ENCODE measurements at regions not wholly inside any gene's neighbourhood (a gene's known extent, or its start where the extent isn't known, plus 50 kb on each side); places are given as distances from the start of the nearest gene placed in this dataset.

DNA sequence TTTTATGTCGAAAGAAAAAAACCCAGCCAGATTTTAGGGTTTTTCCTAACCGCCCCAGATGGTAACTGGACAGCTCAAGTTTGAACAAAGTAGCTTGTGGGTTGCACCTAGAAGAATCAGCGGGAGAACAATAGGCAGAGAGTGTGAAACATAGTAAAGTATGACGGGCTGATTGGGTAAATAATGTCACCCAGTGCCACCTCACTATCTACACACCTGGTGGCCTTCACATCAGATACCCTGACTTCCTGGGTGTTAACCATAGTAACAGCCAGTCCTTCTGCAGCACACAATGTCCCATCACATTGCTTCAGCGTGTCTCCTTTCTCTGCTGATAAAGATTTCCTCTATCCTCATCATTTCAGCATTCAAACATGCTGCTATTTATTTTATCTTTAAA is 159.1 kb upstream of the HS3ST1 start:
- Histone ChIP-seq H3K4me1 (ENCODE audit: control insufficient read depth, insufficient read depth, low read length, poor library complexity, severe bottlenecking) (no peaks in the 10 kb centered on the region), H3K27ac (ENCODE audit: insufficient read depth, low read length, poor library complexity, severe bottlenecking) (no peak overlapping the region), H3K4me3 (ENCODE audit: insufficient read depth, low read depth, low read length, poor library complexity, severe bottlenecking) (no peak overlapping the region), H3K9me3 (ENCODE audit: control insufficient read depth, low read length) (no peaks in the 10 kb centered on the region), H3K36me3 (ENCODE audit: control insufficient read depth, insufficient read depth, low read length) (no peaks in the 10 kb centered on the region), H3K27me3 (replicated peaks; ENCODE audit: control insufficient read depth, insufficient read depth, low read length, poor library complexity, severe bottlenecking) (no peaks in the 10 kb centered on the region)
- DNase-seq: no peak

DNA sequence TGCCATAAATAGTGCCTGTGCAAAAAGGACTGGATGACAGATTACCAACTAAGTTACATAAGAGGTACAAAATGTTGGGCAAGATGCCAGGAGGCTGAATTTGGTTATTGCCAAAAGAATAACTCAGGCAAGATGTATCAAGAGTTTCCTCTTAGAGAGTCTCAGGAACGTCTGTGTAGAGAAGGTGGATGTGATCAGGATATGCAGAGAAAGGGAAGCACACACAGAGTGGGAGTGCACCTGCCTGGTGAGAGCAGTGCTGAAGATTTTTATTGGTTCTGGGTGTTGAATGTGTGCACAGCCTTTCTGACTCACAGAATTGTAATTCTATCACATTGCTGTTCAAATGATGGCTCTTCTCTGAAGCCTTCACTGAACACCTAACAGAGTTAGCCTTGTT is 156.8 kb upstream of the HS3ST1 start:
- no peaks in the 10 kb centered on the region for H3K9me3 ChIP-seq (ENCODE audit: control insufficient read depth, low read length)
- no peaks in the 10 kb centered on the region for H3K27me3 ChIP-seq (replicated peaks; ENCODE audit: control insufficient read depth, insufficient read depth, low read length, poor library complexity, severe bottlenecking)
- no peak overlapping the region for H3K4me3 ChIP-seq (ENCODE audit: insufficient read depth, low read depth, low read length, poor library complexity, severe bottlenecking)
- no peak overlapping the region for H3K27ac ChIP-seq (ENCODE audit: insufficient read depth, low read length, poor library complexity, severe bottlenecking)
- H3K36me3 ChIP-seq (ENCODE audit: control insufficient read depth, insufficient read depth, low read length): no peaks in the 10 kb centered on the region
- no peaks in the 10 kb centered on the region for H3K4me1 ChIP-seq (ENCODE audit: control insufficient read depth, insufficient read depth, low read length, poor library complexity, severe bottlenecking)
- DNase-seq: no peak

DNA sequence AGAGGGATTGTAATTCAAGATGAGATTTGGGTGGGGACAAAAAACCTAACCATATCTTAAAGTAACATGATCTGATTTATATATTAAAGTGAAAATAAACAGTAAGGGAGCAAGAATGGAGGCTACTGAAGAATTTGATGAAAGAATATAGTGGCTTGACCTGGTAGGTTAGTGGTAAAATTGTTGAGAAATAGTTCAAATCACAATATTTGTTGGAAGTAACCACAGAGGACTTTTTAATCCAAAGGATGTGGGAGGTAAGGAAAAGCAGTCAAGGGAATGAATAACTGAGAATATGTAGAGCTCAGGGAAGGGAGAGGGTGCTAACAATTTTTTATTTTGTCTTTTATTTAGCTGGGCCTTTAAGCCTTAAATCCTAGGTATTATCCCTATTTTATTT is 139.8 kb upstream of the HS3ST1 start:
- Histone ChIP-seq H3K27me3 (replicated peaks; ENCODE audit: control insufficient read depth, insufficient read depth, low read length, poor library complexity, severe bottlenecking) (no peaks in the 10 kb centered on the region), H3K36me3 (ENCODE audit: control insufficient read depth, insufficient read depth, low read length) (no peaks in the 10 kb centered on the region), H3K4me1 (ENCODE audit: control insufficient read depth, insufficient read depth, low read length, poor library complexity, severe bottlenecking) (no peaks in the 10 kb centered on the region), H3K4me3 (ENCODE audit: insufficient read depth, low read depth, low read length, poor library complexity, severe bottlenecking) (no peak overlapping the region), H3K9me3 (ENCODE audit: control insufficient read depth, low read length) (no peaks in the 10 kb centered on the region), H3K27ac (ENCODE audit: insufficient read depth, low read length, poor library complexity, severe bottlenecking) (no peak overlapping the region)
- DNase-seq: no peak

DNA sequence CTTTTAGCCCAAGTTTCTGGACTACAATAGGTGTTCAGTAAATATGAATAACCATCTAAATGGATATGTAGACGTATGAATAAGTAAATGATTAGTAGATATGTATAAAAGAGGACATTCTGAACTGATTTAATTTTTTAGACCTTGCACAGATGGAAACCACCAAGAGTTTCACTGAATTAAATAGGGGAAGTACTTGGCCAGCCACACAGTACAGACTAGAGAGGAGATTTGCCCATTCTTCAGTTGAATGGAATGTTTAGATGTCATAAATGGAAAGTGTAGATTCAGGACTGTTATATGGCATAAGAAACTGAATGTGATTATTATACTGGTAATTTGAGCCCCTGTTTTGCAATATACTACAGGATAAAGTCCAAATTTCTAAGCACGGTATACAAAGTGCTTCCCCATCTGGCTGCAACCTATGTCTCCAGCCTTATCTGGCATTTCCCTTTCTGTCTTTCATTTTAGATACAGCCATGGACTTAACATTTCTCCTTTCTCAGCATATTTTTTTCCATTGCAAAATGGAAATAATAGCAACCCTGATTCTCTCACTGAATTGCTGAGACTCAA is 137.8 kb upstream of the HS3ST1 start:
- Histone ChIP-seq H3K4me1 (ENCODE audit: control insufficient read depth, insufficient read depth, low read length, poor library complexity, severe bottlenecking) (no peaks in the 10 kb centered on the region), H3K36me3 (ENCODE audit: control insufficient read depth, insufficient read depth, low read length) (no peaks in the 10 kb centered on the region), H3K27ac (ENCODE audit: insufficient read depth, low read length, poor library complexity, severe bottlenecking) (no peak overlapping the region), H3K9me3 (ENCODE audit: control insufficient read depth, low read length) (no peaks in the 10 kb centered on the region), H3K27me3 (replicated peaks; ENCODE audit: control insufficient read depth, insufficient read depth, low read length, poor library complexity, severe bottlenecking) (no peaks in the 10 kb centered on the region), H3K4me3 (ENCODE audit: insufficient read depth, low read depth, low read length, poor library complexity, severe bottlenecking) (no peak overlapping the region)
- no peak for DNase-seq

DNA sequence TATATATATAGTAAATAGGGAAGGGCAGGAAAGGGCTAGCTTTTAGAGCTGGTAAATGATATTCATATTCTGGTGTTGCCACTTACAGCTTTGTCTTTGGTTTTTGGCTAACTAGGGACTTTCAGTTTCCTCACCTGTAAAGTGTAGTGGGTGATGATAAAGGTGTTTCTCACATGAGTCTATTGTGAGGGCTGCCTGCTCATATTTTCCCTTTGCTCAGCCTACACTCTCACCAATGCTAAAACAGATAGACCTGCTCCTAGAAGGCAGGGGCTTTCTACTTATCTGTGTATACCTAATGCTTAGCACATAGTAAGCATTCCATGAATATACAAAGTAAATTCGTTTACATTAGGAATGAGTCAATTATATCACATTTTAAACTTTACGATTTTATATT is 137.2 kb upstream of the HS3ST1 start:
- no peak overlapping the region for H3K4me3 ChIP-seq (ENCODE audit: insufficient read depth, low read depth, low read length, poor library complexity, severe bottlenecking)
- no peaks in the 10 kb centered on the region for H3K27me3 ChIP-seq (replicated peaks; ENCODE audit: control insufficient read depth, insufficient read depth, low read length, poor library complexity, severe bottlenecking)
- no peaks in the 10 kb centered on the region for H3K36me3 ChIP-seq (ENCODE audit: control insufficient read depth, insufficient read depth, low read length)
- no peaks in the 10 kb centered on the region for H3K9me3 ChIP-seq (ENCODE audit: control insufficient read depth, low read length)
- no peak overlapping the region for H3K27ac ChIP-seq (ENCODE audit: insufficient read depth, low read length, poor library complexity, severe bottlenecking)
- no peaks in the 10 kb centered on the region for H3K4me1 ChIP-seq (ENCODE audit: control insufficient read depth, insufficient read depth, low read length, poor library complexity, severe bottlenecking)
- DNase-seq: no peak

DNA sequence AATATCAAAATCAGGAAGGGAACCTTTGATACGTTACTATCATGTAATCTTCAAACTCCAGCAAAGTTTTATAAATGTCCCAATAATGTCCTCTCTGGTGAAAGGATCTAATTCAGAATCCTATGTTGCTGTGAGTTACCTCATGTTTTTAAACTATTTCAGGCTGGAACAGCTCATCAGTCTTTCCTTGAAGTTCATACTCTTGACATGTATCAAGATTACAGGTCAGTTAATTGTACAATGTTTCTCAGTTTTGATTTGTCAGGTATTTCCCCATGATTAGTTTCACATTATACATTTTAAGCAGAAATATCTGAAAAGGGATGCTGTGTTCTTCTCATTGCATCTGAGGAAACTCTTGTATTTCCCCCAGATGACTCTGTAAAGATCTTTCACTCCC is 136.5 kb upstream of the HS3ST1 start:
- H3K36me3 ChIP-seq (ENCODE audit: control insufficient read depth, insufficient read depth, low read length): no peaks in the 10 kb centered on the region
- no peaks in the 10 kb centered on the region for H3K9me3 ChIP-seq (ENCODE audit: control insufficient read depth, low read length)
- no peak overlapping the region for H3K4me3 ChIP-seq (ENCODE audit: insufficient read depth, low read depth, low read length, poor library complexity, severe bottlenecking)
- H3K27me3 ChIP-seq (replicated peaks; ENCODE audit: control insufficient read depth, insufficient read depth, low read length, poor library complexity, severe bottlenecking): no peaks in the 10 kb centered on the region
- H3K27ac ChIP-seq (ENCODE audit: insufficient read depth, low read length, poor library complexity, severe bottlenecking): no peak overlapping the region
- no peaks in the 10 kb centered on the region for H3K4me1 ChIP-seq (ENCODE audit: control insufficient read depth, insufficient read depth, low read length, poor library complexity, severe bottlenecking)
- no peak for DNase-seq

DNA sequence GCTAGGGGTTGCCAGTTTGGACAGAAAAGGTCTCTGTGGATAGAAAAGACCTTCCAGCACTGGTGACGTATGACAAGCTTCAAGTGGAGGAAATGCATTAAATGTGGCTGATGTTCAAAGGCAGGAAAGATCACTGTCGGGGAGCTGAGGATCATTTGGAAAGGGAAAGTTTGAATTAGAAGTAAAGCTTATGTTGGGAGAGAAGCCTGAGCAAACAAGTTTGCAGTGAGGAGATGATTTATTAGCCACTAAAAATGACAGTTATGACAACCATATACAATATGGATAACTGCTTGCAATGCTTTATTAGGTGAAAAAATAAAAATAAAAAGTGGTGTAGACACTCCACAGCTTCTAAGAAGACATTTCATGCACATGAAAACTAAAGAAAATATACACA is 135.3 kb upstream of the HS3ST1 start:
- Histone ChIP-seq H3K4me3 (ENCODE audit: insufficient read depth, low read depth, low read length, poor library complexity, severe bottlenecking) (no peak overlapping the region), H3K27me3 (replicated peaks; ENCODE audit: control insufficient read depth, insufficient read depth, low read length, poor library complexity, severe bottlenecking) (no peaks in the 10 kb centered on the region), H3K36me3 (ENCODE audit: control insufficient read depth, insufficient read depth, low read length) (no peaks in the 10 kb centered on the region), H3K9me3 (ENCODE audit: control insufficient read depth, low read length) (no peaks in the 10 kb centered on the region), H3K27ac (ENCODE audit: insufficient read depth, low read length, poor library complexity, severe bottlenecking) (no peak overlapping the region), H3K4me1 (ENCODE audit: control insufficient read depth, insufficient read depth, low read length, poor library complexity, severe bottlenecking) (no peaks in the 10 kb centered on the region)
- DNase-seq: no peak

DNA sequence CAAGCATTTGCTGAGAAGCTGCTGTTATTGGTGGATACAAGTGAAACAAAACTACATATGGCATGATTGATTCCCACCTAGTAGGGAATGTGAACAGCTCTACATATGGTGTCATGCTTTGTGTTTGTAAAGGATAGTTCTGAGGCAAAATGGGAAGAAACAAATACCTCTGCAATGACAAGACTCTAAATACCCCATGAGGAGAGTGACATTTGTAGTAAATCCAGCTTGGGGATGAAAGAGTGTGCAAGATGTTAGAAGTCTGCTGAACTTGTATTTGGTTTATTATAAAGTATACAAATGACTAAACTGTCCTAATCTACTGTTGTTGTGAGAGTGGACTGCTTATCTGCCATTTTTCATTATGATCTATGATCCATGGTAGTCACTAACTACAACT is 120.8 kb upstream of the HS3ST1 start:
- no peak for DNase-seq

DNA sequence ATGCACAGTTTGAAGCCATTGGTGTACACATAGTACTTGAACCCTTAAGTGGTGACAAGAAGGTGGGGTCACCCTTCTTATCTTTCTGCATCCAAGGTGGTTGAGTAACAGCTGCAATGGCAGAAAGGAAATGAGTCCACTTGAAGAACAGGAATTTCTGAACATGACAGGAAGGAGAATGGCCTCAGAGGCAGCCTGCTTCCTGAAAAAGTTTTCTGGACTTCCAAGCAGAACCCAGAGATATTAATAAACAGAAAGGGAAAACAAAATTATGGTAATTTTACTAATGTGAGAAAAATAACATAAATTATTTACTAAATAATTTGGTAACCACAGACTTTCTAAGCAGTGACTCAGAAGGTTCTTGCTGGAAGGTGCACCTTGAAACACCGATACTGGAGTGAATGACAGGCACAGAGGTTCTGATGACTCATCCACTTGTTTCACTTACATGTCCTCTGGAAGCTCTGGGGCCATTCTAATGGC is 119.9 kb upstream of the HS3ST1 start:
- no peaks in the 10 kb centered on the region for H3K4me1 ChIP-seq (ENCODE audit: control insufficient read depth, insufficient read depth, low read length, poor library complexity, severe bottlenecking)

More for the DNA sequence above, 120.8 kb upstream of the HS3ST1 start:
- no peak overlapping the region for H3K27ac ChIP-seq (ENCODE audit: insufficient read depth, low read length, poor library complexity, severe bottlenecking)
- H3K27me3 ChIP-seq (replicated peaks; ENCODE audit: control insufficient read depth, insufficient read depth, low read length, poor library complexity, severe bottlenecking): no peaks in the 10 kb centered on the region
- H3K9me3 ChIP-seq (ENCODE audit: control insufficient read depth, low read length): no peaks in the 10 kb centered on the region
- no peak overlapping the region for H3K4me3 ChIP-seq (ENCODE audit: insufficient read depth, low read depth, low read length, poor library complexity, severe bottlenecking)
- no peaks in the 10 kb centered on the region for H3K4me1 ChIP-seq (ENCODE audit: control insufficient read depth, insufficient read depth, low read length, poor library complexity, severe bottlenecking)
- H3K36me3 ChIP-seq (ENCODE audit: control insufficient read depth, insufficient read depth, low read length): no peaks in the 10 kb centered on the region

DNA sequence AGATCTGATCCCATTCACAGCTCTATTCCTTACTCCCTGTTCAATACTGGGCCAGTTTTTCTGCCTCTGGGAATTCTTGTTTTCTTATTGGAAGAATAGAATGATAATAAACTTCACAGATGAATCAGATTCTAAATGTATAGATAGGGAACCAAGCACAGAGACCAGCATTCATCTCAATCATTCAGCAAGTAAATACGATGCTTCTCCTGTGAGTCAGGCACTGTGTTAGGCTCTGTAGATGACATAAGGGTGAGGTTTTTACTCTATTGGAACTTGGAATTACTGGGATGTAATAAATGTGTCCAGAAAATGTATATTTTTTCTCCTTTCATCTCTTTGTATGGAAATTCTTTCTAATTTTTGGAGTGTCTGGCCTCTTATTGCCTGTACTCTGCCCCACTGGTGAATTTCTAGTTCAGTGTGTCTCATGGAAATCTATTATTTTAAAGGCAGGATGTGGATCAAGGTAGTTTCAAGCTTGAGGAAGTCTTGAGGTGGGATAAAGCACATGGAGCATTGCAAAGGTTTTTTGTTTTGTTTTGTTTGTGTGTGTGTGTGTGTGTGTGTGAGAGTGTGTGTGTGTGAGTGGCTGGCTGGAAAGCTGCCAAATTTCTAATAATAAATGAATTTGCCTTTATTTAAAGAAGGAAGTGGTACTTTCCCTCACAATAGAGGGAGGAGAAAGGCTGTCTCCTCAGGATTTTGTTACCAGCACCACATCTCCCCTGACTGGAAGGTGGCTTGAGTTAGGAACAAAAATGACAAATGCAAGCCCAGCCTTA is 117.9 kb upstream of the HS3ST1 start:
- Histone ChIP-seq H3K27ac (ENCODE audit: insufficient read depth, low read length, poor library complexity, severe bottlenecking) (no peak overlapping the region), H3K4me1 (ENCODE audit: control insufficient read depth, insufficient read depth, low read length, poor library complexity, severe bottlenecking) (no peaks in the 10 kb centered on the region), H3K4me3 (ENCODE audit: insufficient read depth, low read depth, low read length, poor library complexity, severe bottlenecking) (no peak overlapping the region), H3K36me3 (ENCODE audit: control insufficient read depth, insufficient read depth, low read length) (no peaks in the 10 kb centered on the region), H3K9me3 (ENCODE audit: control insufficient read depth, low read length) (no peaks in the 10 kb centered on the region), H3K27me3 (replicated peaks; ENCODE audit: control insufficient read depth, insufficient read depth, low read length, poor library complexity, severe bottlenecking) (no peaks in the 10 kb centered on the region)
- DNase-seq: no peak

More for the DNA sequence above, 119.9 kb upstream of the HS3ST1 start:
- H3K27ac ChIP-seq (ENCODE audit: insufficient read depth, low read length, poor library complexity, severe bottlenecking): no peak overlapping the region
- H3K9me3 ChIP-seq (ENCODE audit: control insufficient read depth, low read length): no peaks in the 10 kb centered on the region
- no peak overlapping the region for H3K4me3 ChIP-seq (ENCODE audit: insufficient read depth, low read depth, low read length, poor library complexity, severe bottlenecking)
- DNase-seq: no peak
- no peaks in the 10 kb centered on the region for H3K27me3 ChIP-seq (replicated peaks; ENCODE audit: control insufficient read depth, insufficient read depth, low read length, poor library complexity, severe bottlenecking)
- no peaks in the 10 kb centered on the region for H3K36me3 ChIP-seq (ENCODE audit: control insufficient read depth, insufficient read depth, low read length)

Data from effector memory CD4-positive, alpha-beta T cell (primary cell).